K562 (cell line): ENCODE measurements at regions not wholly inside any gene's neighbourhood (a gene's known extent, or its start where the extent isn't known, plus 50 kb on each side); places are given as distances from the start of the nearest gene placed in this dataset.
A peak's percentile ranks its signal among the peaks of the same experiment; 100 is the strongest.

Source experiments
- BACH1 ChIP-seq: fragments of 200-800 bp; sonication (Bioruptor generic); IDR thresholded peaks from 2 replicates; pipeline ENCODE4 v1.6.1; 2016; ENCODE audit warnings: missing genetic modification characterization, missing compliant biosample characterization
- BCL6 ChIP-seq: fragments of 250-450 bp; sonication (Bioruptor Pico); IDR thresholded peaks from 2 replicates; pipeline ENCODE4 v1.4.0; 2020
- CCNT2 ChIP-seq: IDR thresholded peaks from 2 replicates; pipeline ENCODE4 v1.6.1; 2011; ENCODE audit warnings: borderline replicate concordance, low read depth, mild to moderate bottlenecking, moderate library complexity, mixed read lengths, low read length; ENCODE audit not compliant: insufficient read length; ENCODE audit errors: extremely low read depth
- CHD2 ChIP-seq: IDR thresholded peaks from 2 replicates; pipeline ENCODE4 v1.6.1; 2011; ENCODE audit warnings: low read depth, low read length
- E2F6 ChIP-seq, 2 experiments: IDR thresholded peaks; 2 replicates each; pipeline ENCODE4 v1.6.1; 2011; ENCODE audit warnings: borderline replicate concordance in 1 of 2, control low read depth in 1 of 2, low read depth in 1 of 2, low read length in 1 of 2, mild to moderate bottlenecking in 1 of 2, mixed read lengths in 1 of 2, moderate library complexity in 1 of 2; ENCODE audit not compliant: insufficient read depth in 1 of 2, insufficient read length in 1 of 2, poor library complexity in 1 of 2, severe bottlenecking in 1 of 2; ENCODE audit errors: extremely low read depth in 1 of 2
- ETV5 ChIP-seq: sonication (generic); formaldehyde crosslinking; IDR thresholded peaks from 2 replicates; pipeline ENCODE4 v1.4.0; 2020; ENCODE audit warnings: low read depth, mild to moderate bottlenecking, missing genetic modification reagents
- FOXP4 ChIP-seq: sonication (generic); formaldehyde crosslinking; IDR thresholded peaks from 2 replicates; pipeline ENCODE4 v1.8.0; 2022; ENCODE audit warnings: mild to moderate bottlenecking, missing genetic modification reagents, borderline replicate concordance
- GABPB2 ChIP-seq: fragments of 250-450 bp; sonication (Bioruptor Pico); conservative IDR thresholded peaks from 2 replicates; pipeline ENCODE4 v1.5.1; 2021; ENCODE audit warnings: mild to moderate bottlenecking
- IFI16 ChIP-seq: fragments of 250-450 bp; sonication (Bioruptor Pico); IDR thresholded peaks from 2 replicates; pipeline ENCODE4 v2.1.2; 2022; ENCODE audit warnings: mild to moderate bottlenecking, inconsistent platforms
- KLF6 ChIP-seq: fragments of 250-450 bp; sonication (Bioruptor Pico); IDR thresholded peaks from 2 replicates; pipeline ENCODE4 v1.4.0; 2020; ENCODE audit warnings: mild to moderate bottlenecking, moderate library complexity, borderline replicate concordance
- MTA1 ChIP-seq: fragments of 450-650 bp; IDR thresholded peaks from 2 replicates; pipeline ENCODE4 v1.6.1; 2017; ENCODE audit warnings: borderline replicate concordance
- STAG1 ChIP-seq: sonication (generic); formaldehyde crosslinking; IDR thresholded peaks from 2 replicates; pipeline ENCODE4 v1.5.0; 2020; ENCODE audit warnings: missing genetic modification reagents, borderline replicate concordance
- TAF1 ChIP-seq: IDR thresholded peaks from 2 replicates; pipeline ENCODE4 v1.6.1; 2011; ENCODE audit warnings: mild to moderate bottlenecking, low read length, moderate library complexity; ENCODE audit not compliant: insufficient read depth, control insufficient read depth, severe bottlenecking; ENCODE audit errors: extremely low read depth
- TGIF2 ChIP-seq: sonication (generic); formaldehyde crosslinking; IDR thresholded peaks from 2 replicates; pipeline ENCODE4 v1.8.1; 2022; ENCODE audit warnings: mild to moderate bottlenecking, missing genetic modification reagents, moderate library complexity
- THRAP3 ChIP-seq: fragments of 450-650 bp; IDR thresholded peaks from 2 replicates; pipeline ENCODE4 v1.6.1; 2016; ENCODE audit warnings: mild to moderate bottlenecking, inconsistent platforms, borderline replicate concordance
- ZBTB12 ChIP-seq: fragments of 250-450 bp; sonication (Bioruptor Pico); IDR thresholded peaks from 2 replicates; pipeline ENCODE4 v1.4.0; 2020
- ZNF253 ChIP-seq: fragments of 250-450 bp; sonication (Bioruptor Pico); conservative IDR thresholded peaks from 2 replicates; pipeline ENCODE4 v1.6.1; 2021; ENCODE audit warnings: mild to moderate bottlenecking
- ZNF695 ChIP-seq: fragments of 450-650 bp; formaldehyde crosslinking; IDR thresholded peaks from 2 replicates; pipeline ENCODE4 v1.4.0; 2020; ENCODE audit warnings: mild to moderate bottlenecking, moderate library complexity
- TF ChIP-seq, protein P1 (sequence below): fragments of 450-650 bp; IDR thresholded peaks from 2 replicates; pipeline ENCODE4 v1.6.1; 2016
- TF ChIP-seq, protein P2 (sequence below): fragments of 450-650 bp; conservative IDR thresholded peaks from 2 replicates; pipeline ENCODE4 v1.6.1; 2016; ENCODE audit warnings: missing genetic modification characterization, low read depth, mild to moderate bottlenecking, control low read depth, missing compliant biosample characterization

- no peak for TF ChIP-seq BCL6 (CRISPR knock-in tag)
- TF ChIP-seq CHD2, result no peak
- 0 out of 2 replicates have a peak, but pooled peaks have one; percentile 9 for TF ChIP-seq ZBTB12
- TF ChIP-seq IFI16 (CRISPR knock-in tag), result no peak
- no peak for TF ChIP-seq ZNF253
- TF ChIP-seq MTA1, result peak; percentile 61; the same call in 1 of the 2 replicates
- no peak for TF ChIP-seq TGIF2 (CRISPR knock-in tag)
- TF ChIP-seq ETV5, result peak; percentile 82
- TF ChIP-seq ZNF695 (CRISPR knock-in tag), result no peak
- peak; percentile 8 for TF ChIP-seq TAF1
- no peak for TF ChIP-seq KLF6 (CRISPR knock-in tag)
- 0 out of 2 replicates have a peak, but pooled peaks have one; percentile 48 for TF ChIP-seq THRAP3
- no peak for TF ChIP-seq CCNT2
- no peak for TF ChIP-seq FOXP4
- TF ChIP-seq GABPB2 (CRISPR knock-in tag), result no peak
- TF ChIP-seq, protein P1, sequence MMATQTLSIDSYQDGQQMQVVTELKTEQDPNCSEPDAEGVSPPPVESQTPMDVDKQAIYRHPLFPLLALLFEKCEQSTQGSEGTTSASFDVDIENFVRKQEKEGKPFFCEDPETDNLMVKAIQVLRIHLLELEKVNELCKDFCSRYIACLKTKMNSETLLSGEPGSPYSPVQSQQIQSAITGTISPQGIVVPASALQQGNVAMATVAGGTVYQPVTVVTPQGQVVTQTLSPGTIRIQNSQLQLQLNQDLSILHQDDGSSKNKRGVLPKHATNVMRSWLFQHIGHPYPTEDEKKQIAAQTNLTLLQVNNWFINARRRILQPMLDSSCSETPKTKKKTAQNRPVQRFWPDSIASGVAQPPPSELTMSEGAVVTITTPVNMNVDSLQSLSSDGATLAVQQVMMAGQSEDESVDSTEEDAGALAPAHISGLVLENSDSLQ, result peak; percentile 45
- peak; percentile 25 to 55 for TF ChIP-seq E2F6 (IDR thresholded peaks at IDR 0.05; ENCODE audit: borderline replicate concordance in 1 of 2, extremely low read depth in 1 of 2, insufficient read depth in 1 of 2, insufficient read length in 1 of 2, low read depth in 1 of 2, low read length in 1 of 2, poor library complexity in 1 of 2, severe bottlenecking in 1 of 2)
- no peak for TF ChIP-seq STAG1 (CRISPR knock-in tag)
- no peak for TF ChIP-seq BACH1 (tag)
- TF ChIP-seq, protein P2, sequence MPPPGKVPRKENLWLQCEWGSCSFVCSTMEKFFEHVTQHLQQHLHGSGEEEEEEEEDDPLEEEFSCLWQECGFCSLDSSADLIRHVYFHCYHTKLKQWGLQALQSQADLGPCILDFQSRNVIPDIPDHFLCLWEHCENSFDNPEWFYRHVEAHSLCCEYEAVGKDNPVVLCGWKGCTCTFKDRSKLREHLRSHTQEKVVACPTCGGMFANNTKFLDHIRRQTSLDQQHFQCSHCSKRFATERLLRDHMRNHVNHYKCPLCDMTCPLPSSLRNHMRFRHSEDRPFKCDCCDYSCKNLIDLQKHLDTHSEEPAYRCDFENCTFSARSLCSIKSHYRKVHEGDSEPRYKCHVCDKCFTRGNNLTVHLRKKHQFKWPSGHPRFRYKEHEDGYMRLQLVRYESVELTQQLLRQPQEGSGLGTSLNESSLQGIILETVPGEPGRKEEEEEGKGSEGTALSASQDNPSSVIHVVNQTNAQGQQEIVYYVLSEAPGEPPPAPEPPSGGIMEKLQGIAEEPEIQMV, result no peak
These were observed 157.8 kb upstream of the SLC1A4 start (continued) for GRCh38 chr2:64831134-64831976.
